GM21390 (cell line): ENCODE measurements at regions not wholly inside any gene's neighbourhood (a gene's known extent, or its start where the extent isn't known, plus 50 kb on each side); places are given as distances from the start of the nearest gene placed in this dataset.
A peak's percentile ranks its signal among the peaks of the same experiment; 100 is the strongest.
"Not testable (repeated sequence)": the region's sequence is repeated elsewhere in the genome, so short reads cannot be mapped to it uniquely, and the experiment has no call there.

ENCODE experiments used
- ATAC-seq: cut with Tn5 transposase; IDR thresholded peaks from one replicate; pipeline ENCODE4 v1.9.1; 2021; ENCODE audit not compliant: unreplicated experiment

- ATAC-seq, result no peak
Measured at GRCh38 chr9:89695441-89695891, 90.7 kb downstream of the GADD45G start.

GRCh38 chr9:89695979-89696378 is 91.2 kb downstream of the GADD45G start:
- not testable (repeated sequence) for ATAC-seq

- ATAC-seq, result no peak
Measured at GRCh38 chr9:89696780-89697179, 92.0 kb downstream of the GADD45G start.

DNA sequence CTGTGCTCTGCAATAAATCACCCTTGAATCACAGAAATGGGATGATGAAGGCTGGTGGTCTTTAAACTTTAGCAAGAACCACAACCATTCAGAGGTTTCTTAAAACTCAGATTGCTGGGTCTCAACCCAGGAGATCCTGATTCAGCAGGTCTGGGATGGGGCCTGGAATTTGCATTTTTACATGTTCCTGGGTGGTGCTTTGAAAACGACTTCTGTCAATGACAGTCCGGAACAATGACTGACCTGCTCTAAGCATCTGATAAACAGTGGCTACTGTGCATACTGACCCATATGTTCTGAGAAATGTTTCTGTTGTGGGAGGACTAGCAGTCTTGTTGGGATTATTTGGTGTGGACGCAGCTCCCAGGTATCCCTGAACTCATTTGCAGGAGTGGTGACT is 92.7 kb downstream of the GADD45G start:
- no peak for ATAC-seq

- ATAC-seq, result no peak
Measured at GRCh38 chr9:89698411-89699005, 93.7 kb downstream of the GADD45G start.

DNA sequence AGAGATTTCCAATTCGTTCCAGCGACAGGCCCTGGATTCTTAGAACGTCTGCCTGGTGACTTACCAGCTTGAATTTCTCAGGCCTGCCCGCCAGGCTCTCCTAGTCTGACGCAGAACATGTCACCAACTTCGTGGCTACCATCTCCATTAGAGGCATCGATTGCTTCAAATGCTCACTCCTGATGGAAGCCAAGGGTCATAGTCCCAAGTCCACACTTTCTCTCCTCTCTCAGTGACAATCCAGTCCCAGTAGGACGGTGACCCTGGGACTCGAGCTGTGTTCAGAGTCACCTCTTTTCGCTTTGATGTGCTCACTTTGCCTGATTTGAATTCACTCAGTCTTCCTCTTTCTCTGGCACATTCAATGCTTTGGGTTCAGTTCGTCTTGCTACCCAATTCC is 94.8 kb downstream of the GADD45G start:
- ATAC-seq, result no peak

GRCh38 chr9:89701221-89701798 is 96.5 kb downstream of the GADD45G start:
- ATAC-seq, result peak; percentile 57

- no peak for ATAC-seq
Measured at GRCh38 chr9:89702401-89702800, 97.6 kb downstream of the GADD45G start.

DNA sequence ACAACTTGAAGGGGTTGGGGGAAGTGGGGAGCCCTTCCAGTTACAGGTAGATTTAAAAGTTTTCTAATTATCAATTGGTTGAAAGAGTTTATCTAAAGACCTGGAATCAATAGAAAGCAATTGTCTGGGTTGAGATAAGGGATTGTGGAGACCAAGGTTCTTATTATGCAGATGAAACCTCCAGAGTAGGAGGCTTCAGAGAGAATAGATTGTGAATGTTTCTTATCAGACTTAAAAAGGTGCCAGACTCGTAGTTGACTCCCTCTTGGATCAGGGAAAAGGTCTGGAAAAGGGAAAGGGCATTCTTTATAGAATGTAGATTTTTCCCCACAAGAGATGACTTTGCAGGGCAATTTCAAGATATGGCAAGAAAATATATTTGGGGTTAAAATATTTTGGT is 100.8 kb downstream of the GADD45G start:
- ATAC-seq, result no peak

DNA sequence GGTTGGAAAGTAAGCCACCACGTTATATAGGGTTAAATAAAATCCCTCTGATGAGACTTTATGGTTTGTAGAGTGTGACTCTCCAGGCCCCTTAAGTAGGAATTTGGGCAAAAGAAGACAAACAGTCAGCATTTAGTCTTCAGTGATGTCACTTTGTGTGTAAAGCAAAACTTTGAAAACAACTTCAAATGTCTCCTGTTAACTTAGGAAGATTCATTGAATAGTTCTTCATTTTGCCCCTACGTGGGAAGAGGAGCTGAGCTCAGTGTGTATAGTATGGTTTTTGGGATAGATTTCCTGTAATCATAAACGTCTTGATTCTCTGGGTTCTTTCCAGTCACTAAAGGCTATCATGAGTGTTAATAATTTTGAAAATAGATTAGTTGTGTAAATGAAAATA is 101.3 kb downstream of the GADD45G start:
- ATAC-seq, result no peak

- no peak for ATAC-seq
Measured at GRCh38 chr9:89706731-89707191, 101.9 kb downstream of the GADD45G start.

GRCh38 chr9:89710697-89711096 is 105.9 kb downstream of the GADD45G start:
- ATAC-seq, result no peak

- no peak for ATAC-seq
Measured at GRCh38 chr9:89711866-89712265, 107.1 kb downstream of the GADD45G start.

DNA sequence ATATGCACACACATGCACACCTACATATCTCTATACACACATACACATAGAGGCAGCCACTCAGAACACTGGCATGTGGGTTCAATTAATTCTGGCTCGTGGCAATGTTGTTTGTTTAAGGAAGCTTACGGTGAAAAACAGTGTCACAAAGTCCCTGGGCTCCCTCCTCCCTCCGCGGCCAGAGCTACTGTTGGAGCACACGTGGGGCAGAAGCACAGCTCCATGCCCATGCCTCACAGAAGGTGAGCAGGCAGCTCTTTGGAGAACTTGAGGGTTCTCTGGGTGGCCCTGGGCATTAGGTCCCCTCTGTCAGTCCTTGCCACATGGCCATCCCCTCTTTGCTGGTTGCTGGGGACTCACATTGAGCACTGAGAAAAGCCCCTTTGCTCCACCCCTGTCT is 107.5 kb downstream of the GADD45G start:
- no peak for ATAC-seq

- no peak for ATAC-seq
Measured at GRCh38 chr9:89714321-89714720, 109.5 kb downstream of the GADD45G start.

DNA sequence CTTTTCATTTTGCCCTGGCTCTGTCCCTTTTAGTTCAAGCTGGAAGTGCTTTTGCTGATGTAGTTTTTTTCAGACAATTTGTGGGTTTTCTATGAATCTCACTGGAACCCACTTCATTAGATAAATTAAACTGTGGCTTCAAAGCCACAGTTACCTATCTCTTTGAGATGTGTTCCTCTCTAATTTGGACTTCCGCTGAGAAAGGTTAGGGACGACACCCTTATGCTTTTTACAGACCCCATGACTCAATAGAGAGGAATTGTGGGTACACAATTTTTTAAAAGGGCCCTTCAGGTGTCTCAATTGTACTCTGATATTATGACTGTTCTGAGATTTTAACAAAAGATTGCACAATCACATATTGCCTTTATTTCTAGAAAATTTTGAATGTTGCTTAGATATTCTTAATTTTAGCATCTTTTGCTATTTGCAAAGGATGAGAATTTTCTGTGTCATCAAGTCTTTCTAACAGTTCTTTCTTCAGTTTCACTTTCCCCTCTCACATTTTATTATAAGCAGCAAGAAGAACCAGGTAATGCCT is 110.6 kb downstream of the GADD45G start:
- ATAC-seq, result no peak

GRCh38 chr9:89715881-89716280 is 111.1 kb downstream of the GADD45G start:
- ATAC-seq, result no peak

- ATAC-seq, result no peak
Measured at GRCh38 chr9:89716559-89716958, 111.7 kb downstream of the GADD45G start.

DNA sequence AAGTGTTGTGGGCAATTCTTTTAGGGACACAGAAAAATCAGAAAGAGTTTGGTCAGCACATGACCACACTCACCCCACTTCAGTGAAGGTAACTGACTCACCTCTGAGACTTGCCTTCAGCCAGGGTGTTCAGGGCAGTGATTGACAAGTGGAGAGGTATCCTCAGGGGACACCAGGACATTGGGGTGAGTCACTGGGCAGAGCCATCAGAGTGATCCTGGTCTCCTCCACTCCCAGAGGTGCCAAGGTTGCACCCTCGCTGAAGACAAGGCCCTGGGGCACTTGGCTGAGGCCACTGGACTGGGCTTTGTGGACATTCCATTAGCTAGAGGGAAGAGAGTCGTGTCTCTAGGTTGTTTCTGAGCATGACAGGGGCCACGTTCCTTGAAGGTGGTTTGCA is 113.4 kb downstream of the GADD45G start:
- ATAC-seq, result no peak

- no peak for ATAC-seq
Measured at GRCh38 chr9:89718651-89719050, 113.8 kb downstream of the GADD45G start.

GRCh38 chr9:89719202-89719601 is 114.4 kb downstream of the GADD45G start:
- ATAC-seq, result no peak

DNA sequence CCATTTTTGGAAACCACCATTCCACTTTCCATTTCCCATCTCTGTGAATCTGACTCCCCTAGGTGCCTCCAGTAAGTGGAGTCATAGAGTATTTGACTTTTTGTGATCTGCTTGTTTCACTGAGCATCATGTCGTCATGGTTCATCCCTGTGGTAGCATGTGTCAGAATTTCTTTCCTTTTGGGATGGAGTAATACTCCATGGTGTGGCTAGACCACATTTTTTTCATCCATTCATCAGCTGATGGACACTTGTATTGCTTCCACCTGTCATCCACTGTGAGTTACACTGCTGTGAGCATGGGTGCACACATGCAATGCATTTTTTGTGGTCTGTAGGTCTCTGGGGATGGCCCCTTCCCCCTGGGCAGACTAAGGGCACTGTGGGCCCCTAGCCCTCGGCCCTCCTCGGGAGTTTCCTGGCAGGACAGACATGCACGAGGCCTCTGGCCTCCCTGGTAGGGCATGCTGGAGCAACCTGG is 115.9 kb downstream of the GADD45G start:
- no peak for ATAC-seq
